Endothelial cell of umbilical vein (primary cell): ENCODE measurements at regions not wholly inside any gene's neighbourhood (a gene's known extent, or its start where the extent isn't known, plus 50 kb on each side); places are given as distances from the start of the nearest gene placed in this dataset.

Experiments used
- BruUV-seq: library from RNA; stranded (reverse); fragments of 400-500 nt; replicated peaks from 2 replicates; lab custom pipeline; 2021; lab: Mats Ljungman, UMichigan
- CTCF ChIA-PET: fragments of 300-600, 350-600 bp; sonication (Branson Sonifier 250); formaldehyde crosslinking; loops from one replicate; lab custom pipeline; 2021; ENCODE audit warnings: antibody characterized with exemption, inconsistent platforms; lab: Charles Lee
- POLR2A ChIA-PET: fragments of 300-600, 350-600 bp; sonication (Branson Sonifier 250); formaldehyde crosslinking; loops from one replicate; lab custom pipeline; 2021; ENCODE audit warnings: antibody characterized with exemption, inconsistent platforms; lab: Charles Lee
- DNase-seq: peaks from one replicate; pipeline ENCODE4 v3.0.0-alpha.2; 2011; ENCODE audit warnings: low read depth, low spot score
- FAIRE-seq: peaks from 2 replicates; lab custom pipeline; 2011; peaks lifted over from hg19 to GRCh38; lab: Jason Lieb, UNC
- H2AFZ ChIP-seq: 2 replicates; pipeline ENCODE4 v1.6.0; 2012; ENCODE audit warnings: low read depth, low read length, control low read depth, inconsistent platforms
- H3K27ac ChIP-seq: 2 replicates; pipeline ENCODE4 v1.5.1; 2011; ENCODE audit warnings: low read depth, mild to moderate bottlenecking, control low read depth, low read length, moderate library complexity; ENCODE audit not compliant: insufficient read depth
- H3K27me3 ChIP-seq, 2 experiments: 2 replicates each; pipeline versions ENCODE4 v1.6.0 to v1.6.1; 2011; ENCODE audit warnings: low read length in 2 of 2, mixed read lengths in 1 of 2; ENCODE audit not compliant: control insufficient read depth in 2 of 2, insufficient read depth in 2 of 2
- H3K36me3 ChIP-seq, 2 experiments: 2 replicates in 1 of 2; 3 replicates in 1 of 2; pipeline ENCODE4 v1.5.1; 2011; ENCODE audit warnings: low read length in 2 of 2, mild to moderate bottlenecking in 1 of 2, moderate library complexity in 1 of 2; ENCODE audit not compliant: control insufficient read depth in 2 of 2, insufficient read depth in 2 of 2; ENCODE audit errors: extremely low read depth in 1 of 2
- H3K4me1 ChIP-seq: 3 replicates; pipeline ENCODE4 v1.5.1; 2011; ENCODE audit warnings: mild to moderate bottlenecking, low read length; ENCODE audit not compliant: control insufficient read depth, insufficient read depth; ENCODE audit errors: extremely low read depth
- H3K4me2 ChIP-seq: 2 replicates; pipeline ENCODE4 v1.6.1; 2011; ENCODE audit warnings: low read length, control low read depth, mixed read lengths; ENCODE audit not compliant: insufficient read depth
- H3K4me3 ChIP-seq, 3 experiments: fragments of 200-600 bp in 1 of 3; sonication (generic), shearing (Covaris generic) in 1 of 3; replicated peaks in 1 of 3; 2 replicates each; pipeline ENCODE4 v1.5.1; 2011 to 2016; ENCODE audit warnings: control low read depth in 3 of 3, low read length in 3 of 3, mild to moderate bottlenecking in 2 of 3, inconsistent platforms in 1 of 3, low read depth in 1 of 3, moderate library complexity in 1 of 3; ENCODE audit not compliant: insufficient read depth in 1 of 3
- H3K79me2 ChIP-seq: 2 replicates; pipeline ENCODE4 v1.6.0; 2012; ENCODE audit warnings: low read length, inconsistent platforms; ENCODE audit not compliant: control insufficient read depth, insufficient read depth
- H3K9ac ChIP-seq: replicated peaks from 2 replicates; pipeline ENCODE3; 2011; ENCODE audit warnings: low read length, control low read depth; ENCODE audit not compliant: insufficient read depth; ENCODE audit errors: extremely low read depth
- H3K9me1 ChIP-seq: replicated peaks from 3 replicates; pipeline ENCODE4 v1.6.0; 2011; ENCODE audit warnings: mild to moderate bottlenecking, low read length; ENCODE audit not compliant: control insufficient read depth, insufficient read depth; ENCODE audit errors: extremely low read depth
- H3K9me3 ChIP-seq: replicated peaks from 2 replicates; pipeline ENCODE4 v1.5.1; 2012; ENCODE audit warnings: low read length, inconsistent platforms; ENCODE audit not compliant: control insufficient read depth, insufficient read depth
- H4K20me1 ChIP-seq: replicated peaks from 2 replicates; pipeline ENCODE3; 2011; ENCODE audit warnings: mild to moderate bottlenecking, low read length; ENCODE audit not compliant: control insufficient read depth, insufficient read depth; ENCODE audit errors: extremely low read depth
- CTCF ChIP-seq, 2 donors: IDR thresholded peaks; 1 replicate in 1 of 2; 2 replicates in 1 of 2; pipeline ENCODE4 v1.5.1; 2011; ENCODE audit warnings: low read length in 2 of 2, mild to moderate bottlenecking in 2 of 2, moderate library complexity in 2 of 2, control low read depth in 1 of 2, inconsistent platforms in 1 of 2, low read depth in 1 of 2; ENCODE audit not compliant: insufficient read depth in 1 of 2; ENCODE audit errors: extremely low read depth in 1 of 2
- EZH2 ChIP-seq: IDR thresholded peaks from 2 replicates; pipeline ENCODE4 v1.6.1; 2012; ENCODE audit warnings: borderline replicate concordance, low read depth, mild to moderate bottlenecking, moderate library complexity, low read length, inconsistent platforms; ENCODE audit not compliant: severe bottlenecking
- FOS ChIP-seq: IDR thresholded peaks from 2 replicates; pipeline ENCODE4 v1.6.1; 2011; ENCODE audit warnings: mild to moderate bottlenecking, low read length, moderate library complexity, borderline replicate concordance; ENCODE audit not compliant: insufficient read depth
- GATA2 ChIP-seq: IDR thresholded peaks from 2 replicates; pipeline ENCODE4 v1.7.0; 2011; ENCODE audit warnings: low read depth, mild to moderate bottlenecking, moderate library complexity, mixed read lengths, low read length; ENCODE audit not compliant: insufficient read length, insufficient read depth
- JUN ChIP-seq: IDR thresholded peaks from 2 replicates; pipeline ENCODE4 v1.6.1; 2011; ENCODE audit warnings: borderline replicate concordance, low read depth; ENCODE audit not compliant: insufficient read length, insufficient read depth
- MYC ChIP-seq: IDR thresholded peaks from one replicate; pipeline ENCODE4 v1.6.1; 2011; ENCODE audit warnings: mild to moderate bottlenecking, low read depth, low read length
- POLR2A ChIP-seq: IDR thresholded peaks from 2 replicates; pipeline ENCODE4 v1.6.1; 2012; ENCODE audit warnings: low read depth, mild to moderate bottlenecking, control low read depth, low read length
- dilution Hi-C: fragments of 300-500 bp; cut with MboI; formaldehyde crosslinking; loops from one replicate; pipeline ENCODE4 v1.15.0; 2019; ENCODE audit warnings: low sequenced_read_pairs; ENCODE audit not compliant: extremely low pct_ligation_motif_present
- intact Hi-C: fragments of 100-400 bp; cut with micrococcal nuclease; formaldehyde crosslinking; loops from one replicate; pipeline ENCODE4 v1.10.0; 2022

- no peak for FAIRE-seq
- ChIA-PET POLR2A (no interaction called here), CTCF (no interaction called here)
- Histone ChIP-seq H3K4me2 (no peak overlapping the region), H2AFZ (no peak overlapping the region), H3K27me3 (peaks cover 0 to 2% of the 10 kb centered on the region in 2 experiments), H3K9me1 (no peaks in the 10 kb centered on the region), H3K4me1 (no peaks in the 10 kb centered on the region), H3K27ac (no peak overlapping the region), H3K36me3 (no peaks in the 10 kb centered on the region), H3K9me3 (no peaks in the 10 kb centered on the region), H4K20me1 (no peaks in the 10 kb centered on the region), H3K79me2 (no peaks in the 10 kb centered on the region), H3K4me3 (no peak overlapping the region), H3K9ac (no peak overlapping the region)
- BruUV-seq = no TSS peak
- intact Hi-C loops = no loop called here
- no peak for DNase-seq
- no peak for TF ChIP-seq CTCF (IDR thresholded peaks at IDR 0.05; ENCODE audit: extremely low read depth in 1 of 2, insufficient read depth in 1 of 2, low read depth in 1 of 2, low read length in 2 of 2)
- no peak for TF ChIP-seq POLR2A
- TF ChIP-seq JUN = no peak
- dilution Hi-C loops = no loop called here
Measured at GRCh38 chr1:42055061-42055460, 98.1 kb upstream of the GUCA2B start.

- Histone ChIP-seq H3K9me3 (no peaks in the 10 kb centered on the region), H3K4me1 (no peaks in the 10 kb centered on the region), H2AFZ (no peak overlapping the region), H3K27ac (no peak overlapping the region), H4K20me1 (no peaks in the 10 kb centered on the region), H3K79me2 (no peaks in the 10 kb centered on the region), H3K4me3 (no peak overlapping the region), H3K9me1 (no peaks in the 10 kb centered on the region), H3K27me3 (peaks cover 3 to 12% of the 10 kb centered on the region in 2 experiments), H3K36me3 (no peaks in the 10 kb centered on the region), H3K9ac (no peak overlapping the region), H3K4me2 (no peak overlapping the region)
- no peak for DNase-seq
- dilution Hi-C loops = no loop called here
- TF ChIP-seq EZH2 = no peak
- no peak for TF ChIP-seq GATA2
- TF ChIP-seq MYC = no peak
- TF ChIP-seq FOS = no peak
- no peak for FAIRE-seq
- ChIA-PET POLR2A (no interaction called here), CTCF (no interaction called here)
- no TSS peak for BruUV-seq
- intact Hi-C loops = no loop called here
Measured at GRCh38 chr1:42052072-42052699, 101.0 kb upstream of the GUCA2B start.
